ENCODE measurements at regions not wholly inside any gene's neighbourhood (a gene's known extent, or its start where the extent isn't known, plus 50 kb on each side); places are given as distances from the start of the nearest gene placed in this dataset.

- TF ChIP-seq CTCF (IDR thresholded peaks at IDR 0.05; ENCODE audit: insufficient read depth, low read length) (no peak), POLR2AphosphoS5 (IDR thresholded peaks at IDR 0.05; ENCODE audit: low read depth) (no peak)
Observed at GRCh38 chr3:75983111-75983510, 197.8 kb upstream of the ZNF717 start.

All from HL-60 (cell line).